GM19397 (cell line): ENCODE measurements at regions not wholly inside any gene's neighbourhood (a gene's known extent, or its start where the extent isn't known, plus 50 kb on each side); places are given as distances from the start of the nearest gene placed in this dataset.

Experiments used
- ATAC-seq: cut with Tn5 transposase; IDR thresholded peaks from one replicate; pipeline ENCODE4 v1.9.1; 2021; ENCODE audit warnings: mild to moderate bottlenecking, moderate library complexity; ENCODE audit not compliant: unreplicated experiment

DNA sequence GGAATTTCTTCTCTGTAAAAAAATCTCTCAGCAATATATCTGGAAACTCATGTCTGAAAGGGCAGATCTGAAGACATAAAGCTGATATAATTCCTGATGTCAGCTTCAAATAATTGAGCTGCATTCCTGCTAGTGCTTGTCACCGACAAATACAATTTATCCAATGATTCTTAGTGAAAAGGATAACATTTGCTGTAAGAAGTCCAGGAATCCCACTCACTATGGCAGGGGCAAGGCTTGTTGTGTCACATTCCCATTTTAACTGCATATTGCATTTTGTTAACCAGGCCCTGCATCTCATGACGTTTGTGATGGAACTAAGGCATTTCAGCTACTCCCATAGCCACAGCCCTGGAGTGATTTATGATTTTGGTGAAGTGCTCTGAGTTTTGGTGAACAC, 160.1 kb upstream of the DAB2 start:
- ATAC-seq, result no peak

GRCh38 chr5:39580702-39581453, 156.1 kb upstream of the DAB2 start:
- ATAC-seq, result no peak

GRCh38 chr5:39579750-39580149, 155.0 kb upstream of the DAB2 start:
- ATAC-seq, result no peak

- no peak for ATAC-seq
Measured at GRCh38 chr5:39578887-39579497, 154.2 kb upstream of the DAB2 start.

GRCh38 chr5:39577529-39577928, 152.7 kb upstream of the DAB2 start:
- ATAC-seq, result no peak

DNA sequence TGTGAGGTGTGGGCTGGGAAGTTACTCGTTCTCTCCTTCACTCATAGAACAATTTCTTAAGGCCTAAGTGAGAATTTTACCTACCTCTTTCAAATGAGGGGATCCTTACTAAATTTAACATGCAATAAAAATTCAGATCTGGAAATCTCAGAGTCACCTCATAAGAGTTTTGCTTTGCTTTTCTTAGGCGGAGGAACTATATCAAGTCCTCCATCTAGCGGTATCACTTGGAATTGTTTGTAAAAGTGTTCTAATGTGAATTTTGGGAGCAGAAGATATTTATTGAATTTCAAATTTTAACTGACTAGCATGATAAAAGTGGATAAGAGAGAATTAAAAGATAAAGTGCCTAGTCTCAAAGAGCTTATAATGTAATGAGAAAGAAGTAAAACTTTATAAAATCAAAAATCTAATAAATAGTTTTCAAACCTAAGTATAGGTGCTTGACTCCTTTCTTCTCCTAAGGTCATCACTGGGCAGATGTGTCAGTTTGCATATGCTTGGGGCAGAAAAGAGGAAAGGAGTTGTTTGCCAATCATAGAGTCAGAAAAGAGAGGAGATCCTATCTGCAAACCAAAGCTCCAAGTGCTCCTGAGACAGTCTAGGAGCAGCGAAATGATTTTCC, 145.7 kb upstream of the DAB2 start:
- ATAC-seq, result no peak

- no peak for ATAC-seq
Measured at GRCh38 chr5:39569857-39570256, 145.1 kb upstream of the DAB2 start.

- no peak for ATAC-seq
Measured at GRCh38 chr5:39566891-39567290, 142.1 kb upstream of the DAB2 start.

GRCh38 chr5:39566029-39566428, 141.2 kb upstream of the DAB2 start:
- ATAC-seq, result no peak

DNA sequence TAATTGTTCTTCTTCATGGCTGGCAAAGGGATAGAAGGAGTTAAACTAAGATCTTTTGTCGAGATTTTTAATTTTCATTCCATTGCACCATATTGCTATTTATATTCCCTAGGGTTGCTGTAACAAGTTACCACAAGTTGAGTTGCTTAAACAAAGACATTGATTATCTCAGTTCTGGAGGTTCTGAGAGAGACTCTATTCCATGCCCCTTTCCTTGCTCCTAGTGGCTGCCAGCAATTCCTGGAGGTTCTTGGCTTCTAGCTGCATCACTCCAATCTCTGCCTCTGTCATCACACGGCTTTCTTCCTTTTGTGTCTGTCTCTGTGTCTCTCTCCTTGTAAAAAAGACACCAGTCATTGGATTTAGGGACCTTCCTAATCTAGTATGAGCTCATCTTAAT, 136.6 kb upstream of the DAB2 start:
- no peak for ATAC-seq

DNA sequence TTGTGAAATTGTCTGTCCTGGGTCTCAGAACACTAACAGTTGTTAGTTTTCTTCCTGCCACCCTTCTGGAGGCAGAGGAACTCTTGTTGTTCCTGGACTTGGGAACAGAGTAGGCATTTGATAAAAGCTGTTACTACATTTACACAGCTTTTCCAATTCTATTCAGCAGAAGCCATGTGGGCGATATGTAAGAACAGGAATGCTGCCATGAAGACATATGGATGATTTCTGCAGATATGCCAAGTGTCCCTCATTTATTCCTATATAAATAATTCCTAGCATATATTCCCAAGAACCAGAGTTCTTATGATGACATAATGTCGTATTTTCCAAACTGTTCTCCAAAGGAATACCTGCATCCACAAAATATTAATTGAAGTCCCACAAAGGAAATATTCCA, 135.9 kb upstream of the DAB2 start:
- no peak for ATAC-seq

DNA sequence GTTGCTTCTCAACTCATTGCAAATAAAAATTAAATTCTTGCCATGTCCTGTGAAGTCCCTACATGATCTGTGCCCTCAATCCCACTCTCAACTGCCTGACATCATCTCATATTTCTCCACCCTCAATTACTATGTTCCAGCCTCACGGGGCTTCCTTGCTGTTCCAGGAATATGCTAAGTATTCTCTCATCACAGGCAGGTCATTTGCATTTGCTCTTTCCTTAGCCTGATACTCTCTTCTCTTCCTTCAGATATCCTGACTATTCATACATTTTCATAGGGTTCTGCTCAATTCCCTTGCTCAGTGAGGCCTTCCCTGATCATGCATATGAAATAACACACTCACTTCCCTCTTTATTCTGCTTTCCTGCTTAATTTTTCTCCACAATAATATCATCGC, 135.1 kb upstream of the DAB2 start:
- ATAC-seq, result no peak

- ATAC-seq, result no peak
Measured at GRCh38 chr5:39558541-39558940, 133.8 kb upstream of the DAB2 start.

DNA sequence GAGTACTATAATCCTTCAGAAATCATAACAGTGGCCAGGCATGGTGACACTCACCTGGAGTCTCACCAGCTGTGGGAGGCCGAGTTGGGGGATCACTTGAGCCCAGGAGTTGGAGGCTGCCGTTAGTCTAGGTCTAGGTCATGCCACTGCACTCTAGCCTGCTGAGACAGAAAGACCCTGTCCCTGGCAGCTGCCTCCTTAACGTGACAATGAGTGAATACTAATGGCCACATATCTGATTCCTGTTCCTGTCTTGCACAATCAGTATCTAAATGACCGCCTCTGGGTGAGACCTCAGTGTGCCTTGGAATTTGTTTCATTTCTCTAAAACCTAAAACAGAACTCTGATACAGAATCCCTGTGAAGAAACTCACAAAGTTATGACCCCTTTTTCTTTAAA, 131.0 kb upstream of the DAB2 start:
- no peak for ATAC-seq

GRCh38 chr5:39547553-39548154, 122.9 kb upstream of the DAB2 start:
- no peak for ATAC-seq

- no peak for ATAC-seq
Measured at GRCh38 chr5:39544941-39545340, 120.2 kb upstream of the DAB2 start.

GRCh38 chr5:39543335-39543734, 118.6 kb upstream of the DAB2 start:
- ATAC-seq, result no peak

- ATAC-seq, result no peak
Measured at GRCh38 chr5:39542511-39543285, 117.9 kb upstream of the DAB2 start.

- ATAC-seq, result no peak
Measured at GRCh38 chr5:39541920-39542319, 117.1 kb upstream of the DAB2 start.

DNA sequence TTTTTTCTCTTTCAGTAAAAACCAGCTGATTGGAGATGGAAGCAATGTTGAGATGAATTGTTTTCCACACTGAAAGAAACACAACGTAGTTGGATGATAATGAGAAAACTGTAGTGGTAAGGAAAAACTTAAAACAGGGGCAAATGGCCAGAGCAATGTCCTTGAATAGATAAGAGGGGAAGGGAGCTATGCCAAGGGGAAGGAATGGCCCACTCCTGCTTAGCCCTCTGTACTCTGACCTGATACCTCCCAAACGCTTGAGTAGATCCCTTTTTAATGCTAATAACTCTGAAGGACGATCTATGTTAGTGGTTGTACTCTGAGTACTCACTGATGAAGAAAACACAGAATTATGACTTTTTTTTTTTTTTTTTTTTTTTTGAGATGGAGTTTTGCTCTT, 114.7 kb upstream of the DAB2 start:
- ATAC-seq, result no peak

DNA sequence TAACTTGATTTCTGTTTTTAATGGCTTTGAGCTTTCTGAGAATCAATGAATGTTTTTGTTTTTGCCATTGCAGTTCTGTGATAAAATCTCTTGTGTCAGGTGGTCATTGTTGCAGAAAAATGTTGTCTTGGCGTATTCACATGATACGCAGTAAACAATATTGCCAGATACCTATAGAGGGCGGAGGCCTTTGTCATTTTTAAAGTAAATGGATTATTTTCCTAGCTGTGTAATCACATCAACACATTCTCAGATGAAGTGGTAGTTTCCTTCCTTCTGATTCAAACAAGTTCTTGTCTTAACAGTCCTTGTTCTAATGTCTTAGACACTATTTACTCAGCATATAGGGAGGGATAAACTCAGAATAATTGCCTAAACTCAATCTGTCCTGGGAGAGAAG, 109.9 kb upstream of the DAB2 start:
- ATAC-seq, result no peak
